ENCODE measurements at regions not wholly inside any gene's neighbourhood (a gene's known extent, or its start where the extent isn't known, plus 50 kb on each side); places are given as distances from the start of the nearest gene placed in this dataset.

GRCh38 chr5:2353871-2354440, 397.5 kb downstream of the IRX2 start:
- dilution Hi-C loops (cut with MboI; ENCODE audit: extremely low pct_ligation_motif_present, low sequenced_read_pairs) (no loop called here), intact Hi-C loops (cut with micrococcal nuclease) (no loop called here)
- H3K9ac ChIP-seq (replicated peaks; ENCODE audit: extremely low read depth, insufficient read depth, low read length), result no peak overlapping the region
- CTCF ChIA-PET, result no interaction called here
- H2AFZ ChIP-seq (ENCODE audit: low read depth, low read length), result no peak overlapping the region
- H3K9me1 ChIP-seq (replicated peaks; ENCODE audit: control insufficient read depth, extremely low read depth, insufficient read depth, low read length), result no peaks in the 10 kb centered on the region
- FAIRE-seq, result no peak
- peaks cover 9% of the 10 kb centered on the region for H3K9me3 ChIP-seq (replicated peaks; ENCODE audit: control insufficient read depth, insufficient read depth, low read length)
- POLR2A ChIA-PET, result no interaction called here
- no peak for TF ChIP-seq JUN (IDR thresholded peaks at IDR 0.05; ENCODE audit: borderline replicate concordance, insufficient read depth, insufficient read length, low read depth)
- no peak for TF ChIP-seq FOS (IDR thresholded peaks at IDR 0.05; ENCODE audit: borderline replicate concordance, insufficient read depth, low read length)
- TF ChIP-seq MAX (IDR thresholded peaks at IDR 0.05; ENCODE audit: insufficient read depth, insufficient read length), result no peak
- no peak for TF ChIP-seq CTCF (IDR thresholded peaks at IDR 0.05; ENCODE audit: extremely low read depth in 1 of 2, insufficient read depth in 1 of 2, low read depth in 1 of 2, low read length in 2 of 2)
- H3K4me1 ChIP-seq (ENCODE audit: control insufficient read depth, extremely low read depth, insufficient read depth, low read length), result no peaks in the 10 kb centered on the region
- no peaks in the 10 kb centered on the region for H3K79me2 ChIP-seq (ENCODE audit: control insufficient read depth, insufficient read depth, low read length)
- no peak for DNase-seq (ENCODE audit: low read depth, low spot score)
- no peak overlapping the region for H3K27ac ChIP-seq (ENCODE audit: insufficient read depth, low read depth, low read length)
- no peaks in the 10 kb centered on the region for H4K20me1 ChIP-seq (replicated peaks; ENCODE audit: control insufficient read depth, extremely low read depth, insufficient read depth, low read length)
- no peak overlapping the region for H3K4me3 ChIP-seq (replicated peaks in 1 of 3; ENCODE audit: insufficient read depth in 1 of 3, low read depth in 1 of 3, low read length in 3 of 3)
- H3K4me2 ChIP-seq (ENCODE audit: insufficient read depth, low read length), result no peak overlapping the region
- H3K36me3 ChIP-seq (ENCODE audit: control insufficient read depth in 2 of 2, extremely low read depth in 1 of 2, insufficient read depth in 2 of 2, low read length in 2 of 2), result no peaks in the 10 kb centered on the region
- BruUV-seq (replicated peaks), result no TSS peak
- H3K27me3 ChIP-seq (ENCODE audit: control insufficient read depth in 2 of 2, insufficient read depth in 2 of 2, low read length in 2 of 2), result no peaks in the 10 kb centered on the region

GRCh38 chr5:2353211-2353610, 398.3 kb downstream of the IRX2 start:
- no peak for TF ChIP-seq POLR2AphosphoS5 (IDR thresholded peaks at IDR 0.05; ENCODE audit: insufficient read depth, low read depth, low read length)
- H3K4me3 ChIP-seq (replicated peaks in 1 of 3; ENCODE audit: insufficient read depth in 1 of 3, low read depth in 1 of 3, low read length in 3 of 3), result no peak overlapping the region
- POLR2A ChIA-PET, result no interaction called here
- H3K4me2 ChIP-seq (ENCODE audit: insufficient read depth, low read length), result no peak overlapping the region
- BruUV-seq (replicated peaks), result no TSS peak
- H2AFZ ChIP-seq (ENCODE audit: low read depth, low read length), result no peak overlapping the region
- H3K27me3 ChIP-seq (ENCODE audit: control insufficient read depth in 2 of 2, insufficient read depth in 2 of 2, low read length in 2 of 2), result no peaks in the 10 kb centered on the region
- DNase-seq (ENCODE audit: low read depth, low spot score) (no peak), FAIRE-seq (no peak)
- no peak overlapping the region for H3K27ac ChIP-seq (ENCODE audit: insufficient read depth, low read depth, low read length)
- H3K4me1 ChIP-seq (ENCODE audit: control insufficient read depth, extremely low read depth, insufficient read depth, low read length), result no peaks in the 10 kb centered on the region
- H4K20me1 ChIP-seq (replicated peaks; ENCODE audit: control insufficient read depth, extremely low read depth, insufficient read depth, low read length), result no peaks in the 10 kb centered on the region
- no peaks in the 10 kb centered on the region for H3K36me3 ChIP-seq (ENCODE audit: control insufficient read depth in 2 of 2, extremely low read depth in 1 of 2, insufficient read depth in 2 of 2, low read length in 2 of 2)
- dilution Hi-C loops (cut with MboI; ENCODE audit: extremely low pct_ligation_motif_present, low sequenced_read_pairs), result no loop called here
- intact Hi-C loops (cut with micrococcal nuclease), result no loop called here
- H3K79me2 ChIP-seq (ENCODE audit: control insufficient read depth, insufficient read depth, low read length), result no peaks in the 10 kb centered on the region
- CTCF ChIA-PET, result no interaction called here
- H3K9me1 ChIP-seq (replicated peaks; ENCODE audit: control insufficient read depth, extremely low read depth, insufficient read depth, low read length), result no peaks in the 10 kb centered on the region
- H3K9me3 ChIP-seq (replicated peaks; ENCODE audit: control insufficient read depth, insufficient read depth, low read length), result peaks cover 6% of the 10 kb centered on the region
- no peak overlapping the region for H3K9ac ChIP-seq (replicated peaks; ENCODE audit: extremely low read depth, insufficient read depth, low read length)

Data from endothelial cell of umbilical vein (primary cell).